ENCODE measurements at regions not wholly inside any gene's neighbourhood (a gene's known extent, or its start where the extent isn't known, plus 50 kb on each side); places are given as distances from the start of the nearest gene placed in this dataset.

- Histone ChIP-seq H3K27me3 (ENCODE audit: insufficient read depth, low read length, poor library complexity, severe bottlenecking) (no peaks in the 10 kb centered on the region), H3F3A (ENCODE audit: low read depth) (peaks cover 7% of the 10 kb centered on the region; the same call in 1 of the 2 replicates), H3K9me2 (replicated peaks; ENCODE audit: low read depth, low read length) (no peaks in the 10 kb centered on the region), H4K20me1 (ENCODE audit: insufficient read depth, low read length, poor library complexity, severe bottlenecking) (no peaks in the 10 kb centered on the region), H3K4me2 (ENCODE audit: low read depth, low read length, poor library complexity, severe bottlenecking) (no peak overlapping the region), H3K9ac (ENCODE audit: low read depth, low read length, poor library complexity, severe bottlenecking) (no peak overlapping the region), H3K4me1 (ENCODE audit: insufficient read depth, low read length, poor library complexity, severe bottlenecking) (no peaks in the 10 kb centered on the region), H3K79me2 (ENCODE audit: insufficient read depth, low read length) (no peaks in the 10 kb centered on the region), H3K9me3 (ENCODE audit: insufficient read depth, low read depth, low read length) (no peaks in the 10 kb centered on the region), H3K36me3 (ENCODE audit: insufficient read depth, low read length) (no peaks in the 10 kb centered on the region), H3K4me3 (ENCODE audit: low read length, poor library complexity, severe bottlenecking) (no peak overlapping the region), H2AFZ (ENCODE audit: low read length) (no peak overlapping the region)
- TF ChIP-seq CTCF (conservative IDR thresholded peaks at IDR 0.05; ENCODE audit: low read length) (no peak), EZH2phosphoT487 (IDR thresholded peaks at IDR 0.05; ENCODE audit: borderline replicate concordance) (no peak)
Measured at GRCh38 chr3:5543047-5543446, 355.5 kb downstream of the EDEM1 start.

- Histone ChIP-seq H3K9me3 (ENCODE audit: insufficient read depth, low read depth, low read length) (no peaks in the 10 kb centered on the region), H3K9me2 (replicated peaks; ENCODE audit: low read depth, low read length) (no peaks in the 10 kb centered on the region), H3K79me2 (ENCODE audit: insufficient read depth, low read length) (no peaks in the 10 kb centered on the region), H3K4me1 (ENCODE audit: insufficient read depth, low read length, poor library complexity, severe bottlenecking) (no peaks in the 10 kb centered on the region), H3K4me2 (ENCODE audit: low read depth, low read length, poor library complexity, severe bottlenecking) (no peak overlapping the region), H3F3A (ENCODE audit: low read depth) (no peaks in the 10 kb centered on the region), H3K27me3 (ENCODE audit: insufficient read depth, low read length, poor library complexity, severe bottlenecking) (no peaks in the 10 kb centered on the region), H3K4me3 (ENCODE audit: low read length, poor library complexity, severe bottlenecking) (no peak overlapping the region), H3K36me3 (ENCODE audit: insufficient read depth, low read length) (no peaks in the 10 kb centered on the region), H3K9ac (ENCODE audit: low read depth, low read length, poor library complexity, severe bottlenecking) (no peak overlapping the region), H2AFZ (ENCODE audit: low read length) (no peak overlapping the region), H4K20me1 (ENCODE audit: insufficient read depth, low read length, poor library complexity, severe bottlenecking) (no peaks in the 10 kb centered on the region)
- TF ChIP-seq EZH2phosphoT487 (IDR thresholded peaks at IDR 0.05; ENCODE audit: borderline replicate concordance) (no peak), CTCF (conservative IDR thresholded peaks at IDR 0.05; ENCODE audit: low read length) (no peak)
Measured at GRCh38 chr3:5545719-5546118, 358.2 kb downstream of the EDEM1 start.

GRCh38 chr3:5553203-5553602 lies 365.7 kb downstream of the EDEM1 start:
- Histone ChIP-seq H3K27me3 (ENCODE audit: insufficient read depth, low read length, poor library complexity, severe bottlenecking) (no peaks in the 10 kb centered on the region), H3K9me2 (replicated peaks; ENCODE audit: low read depth, low read length) (no peaks in the 10 kb centered on the region), H3K9ac (ENCODE audit: low read depth, low read length, poor library complexity, severe bottlenecking) (no peak overlapping the region), H3K36me3 (ENCODE audit: insufficient read depth, low read length) (no peaks in the 10 kb centered on the region), H4K20me1 (ENCODE audit: insufficient read depth, low read length, poor library complexity, severe bottlenecking) (no peaks in the 10 kb centered on the region), H3K9me3 (ENCODE audit: insufficient read depth, low read depth, low read length) (no peaks in the 10 kb centered on the region), H3K4me2 (ENCODE audit: low read depth, low read length, poor library complexity, severe bottlenecking) (no peak overlapping the region), H3K4me3 (ENCODE audit: low read length, poor library complexity, severe bottlenecking) (no peak overlapping the region), H2AFZ (ENCODE audit: low read length) (no peak overlapping the region), H3K79me2 (ENCODE audit: insufficient read depth, low read length) (no peaks in the 10 kb centered on the region), H3F3A (ENCODE audit: low read depth) (no peaks in the 10 kb centered on the region), H3K4me1 (ENCODE audit: insufficient read depth, low read length, poor library complexity, severe bottlenecking) (no peaks in the 10 kb centered on the region)
- TF ChIP-seq CTCF (conservative IDR thresholded peaks at IDR 0.05; ENCODE audit: low read length) (no peak), EZH2phosphoT487 (IDR thresholded peaks at IDR 0.05; ENCODE audit: borderline replicate concordance) (no peak)

Data from Loucy (cell line).